ENCODE measurements at regions not wholly inside any gene's neighbourhood (a gene's known extent, or its start where the extent isn't known, plus 50 kb on each side); places are given as distances from the start of the nearest gene placed in this dataset.

DNA sequence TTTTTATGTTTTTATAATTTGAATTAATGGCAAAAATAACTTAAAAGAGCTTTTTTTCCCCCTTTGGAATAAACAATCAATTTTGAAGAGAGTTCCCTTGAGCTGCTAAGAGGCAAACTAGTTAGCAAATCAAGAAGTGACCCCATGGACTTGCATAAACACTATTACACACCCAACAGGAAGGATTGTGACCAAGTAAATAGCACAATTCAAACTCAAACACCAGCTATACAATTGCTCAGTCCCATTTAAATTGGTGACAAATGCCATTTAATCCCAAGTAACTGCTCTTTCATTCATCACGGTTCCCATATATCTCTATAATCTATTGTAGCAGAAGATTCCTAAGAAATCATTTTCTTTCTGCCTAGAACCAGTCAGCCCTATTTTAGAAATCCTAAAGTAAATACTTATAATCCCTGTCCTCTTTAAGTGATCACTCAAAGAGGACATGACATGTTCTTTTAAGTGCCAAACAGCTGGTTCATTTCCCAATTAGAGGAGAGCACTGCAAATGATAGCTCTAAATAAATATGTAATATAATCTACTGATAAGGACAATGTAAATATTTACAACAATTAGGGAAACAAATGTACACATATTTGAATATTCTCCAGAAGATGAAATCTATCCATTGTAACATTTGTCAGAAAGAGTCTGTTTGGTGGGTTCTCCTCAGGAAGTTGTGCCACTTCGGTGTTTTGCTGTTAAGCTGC lies 137.8 kb upstream of the ADAMTS9 start:
- DNase-seq (ENCODE audit: low read depth in 3 of 3, low spot score in 2 of 3): no peak

DNA sequence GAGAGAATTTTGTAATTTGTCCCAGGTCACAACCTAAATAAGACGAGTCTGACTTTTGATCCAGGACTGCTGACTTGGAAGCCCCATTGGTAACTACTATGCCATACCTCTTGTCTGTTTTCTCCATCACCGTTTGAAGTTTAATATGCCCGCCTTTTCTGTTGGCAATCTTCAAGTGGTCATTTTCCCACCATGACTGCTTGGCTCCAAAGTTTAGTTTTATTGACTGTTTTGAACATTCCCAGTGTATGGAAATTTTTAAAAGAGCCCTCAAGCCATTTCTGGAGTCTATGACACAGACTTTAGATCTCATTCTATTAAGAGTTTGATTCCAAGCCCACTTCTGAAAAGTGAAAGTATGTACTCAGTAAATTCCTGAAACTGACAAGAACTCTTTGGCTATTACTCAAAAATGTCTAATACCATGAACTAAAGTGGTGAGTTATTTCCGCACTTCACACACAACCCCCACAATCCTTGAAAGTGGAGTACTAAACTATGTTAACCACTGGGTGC lies 136.7 kb upstream of the ADAMTS9 start:
- no peak for DNase-seq (ENCODE audit: low read depth in 3 of 3, low spot score in 2 of 3)

DNA sequence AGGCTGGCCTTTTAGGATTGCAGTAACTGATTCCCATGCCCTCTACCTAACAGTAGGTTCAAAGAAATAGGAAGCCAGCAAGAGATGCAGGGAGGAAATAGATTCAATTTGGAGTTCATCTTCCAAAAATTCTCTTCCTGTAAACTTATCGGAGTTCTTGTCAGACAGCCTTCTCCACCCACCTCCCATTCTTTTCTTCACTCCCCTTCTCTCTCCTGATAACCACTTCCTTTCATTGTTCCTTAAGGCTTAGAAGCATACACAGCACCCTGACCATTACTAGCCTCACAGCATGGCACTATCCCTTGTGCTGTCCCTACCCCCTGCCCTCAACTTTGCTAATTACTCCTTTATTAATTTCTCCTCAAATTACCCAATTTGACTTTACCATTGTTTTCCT lies 130.4 kb upstream of the ADAMTS9 start:
- no peak for DNase-seq (ENCODE audit: low read depth in 3 of 3, low spot score in 2 of 3)

DNA sequence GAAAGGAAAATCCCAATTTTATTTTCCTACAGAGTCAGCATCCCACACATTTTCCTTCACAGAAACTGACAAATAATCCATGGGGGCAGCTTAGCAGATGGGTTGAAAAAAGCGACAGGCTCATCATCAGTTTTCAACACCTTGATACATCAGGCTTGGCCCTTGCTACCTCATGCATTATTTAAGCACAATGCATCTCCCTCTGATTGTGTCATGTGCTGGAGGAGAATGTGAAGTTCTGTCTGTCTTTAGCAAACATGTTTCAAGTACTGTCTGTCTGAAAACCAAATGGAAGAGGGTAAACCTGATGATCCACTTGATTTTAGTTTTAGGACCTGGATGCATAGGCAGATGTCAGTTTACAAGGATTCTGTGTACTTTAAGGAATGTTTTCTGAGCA lies 128.6 kb upstream of the ADAMTS9 start:
- no peak for DNase-seq (ENCODE audit: low read depth in 3 of 3, low spot score in 2 of 3)

DNA sequence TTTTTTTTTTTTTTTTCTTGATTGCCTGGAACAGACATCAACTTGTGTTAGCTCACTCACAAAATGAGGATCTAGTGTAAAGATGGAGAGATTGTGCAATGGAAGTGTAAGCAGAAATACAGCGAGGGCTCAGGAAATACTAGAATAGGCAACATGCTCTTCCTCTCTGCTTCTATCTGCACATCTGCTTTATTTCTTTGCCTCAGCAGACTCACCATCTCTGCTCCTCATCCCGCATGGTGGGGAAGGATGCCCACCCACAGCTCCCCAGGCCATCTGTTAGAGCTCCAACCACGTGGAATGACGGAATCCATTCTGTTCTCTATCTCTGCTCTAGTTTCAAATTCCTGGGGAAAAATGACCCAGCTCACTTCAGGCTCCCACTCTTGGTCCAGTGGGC lies 128.0 kb upstream of the ADAMTS9 start:
- no peak for DNase-seq (ENCODE audit: low read depth in 3 of 3, low spot score in 2 of 3)

DNA sequence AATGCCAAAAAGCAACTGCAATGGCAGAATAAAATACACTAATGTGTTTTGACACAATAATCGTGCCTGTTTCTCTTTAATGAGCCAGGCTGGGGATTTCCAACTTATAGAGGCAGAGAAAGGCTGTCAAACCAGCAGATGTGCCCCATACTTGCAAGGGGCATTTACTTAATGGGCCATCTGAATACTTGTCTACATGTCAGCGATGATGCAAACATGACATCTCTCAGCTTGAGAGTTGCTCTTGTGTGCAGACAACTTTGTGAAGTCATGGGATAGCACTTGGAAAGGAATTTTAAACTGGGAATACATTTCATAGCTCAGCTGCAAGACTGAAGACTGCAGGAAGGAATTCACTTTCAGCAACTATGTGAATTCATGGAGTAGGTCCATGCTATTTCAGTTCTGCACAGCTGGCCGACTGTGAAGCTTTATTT lies 127.4 kb upstream of the ADAMTS9 start:
- DNase-seq (ENCODE audit: low read depth in 3 of 3, low spot score in 2 of 3): peak in 2 of 3 donors; percentile 14 to 26

DNA sequence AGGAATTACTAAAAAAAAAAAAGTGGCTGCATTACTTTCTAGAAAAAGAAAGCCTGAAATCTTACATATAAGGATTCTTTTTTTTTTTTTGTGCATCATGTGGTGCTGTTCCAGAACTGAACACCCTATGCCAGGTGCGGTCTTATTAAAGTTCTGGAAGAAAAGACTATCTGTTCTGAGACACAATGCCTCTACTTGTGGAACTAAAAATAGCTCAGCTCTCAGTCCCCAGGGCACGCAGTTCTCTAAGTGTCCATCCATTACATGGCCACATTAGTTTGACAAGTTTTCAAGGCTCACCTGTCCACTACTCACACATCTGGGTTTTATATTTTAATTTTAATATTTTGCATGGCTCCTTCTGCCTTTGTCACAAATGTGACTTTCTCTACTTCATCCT lies 126.6 kb upstream of the ADAMTS9 start:
- no peak for DNase-seq (ENCODE audit: low read depth in 3 of 3, low spot score in 2 of 3)

DNA sequence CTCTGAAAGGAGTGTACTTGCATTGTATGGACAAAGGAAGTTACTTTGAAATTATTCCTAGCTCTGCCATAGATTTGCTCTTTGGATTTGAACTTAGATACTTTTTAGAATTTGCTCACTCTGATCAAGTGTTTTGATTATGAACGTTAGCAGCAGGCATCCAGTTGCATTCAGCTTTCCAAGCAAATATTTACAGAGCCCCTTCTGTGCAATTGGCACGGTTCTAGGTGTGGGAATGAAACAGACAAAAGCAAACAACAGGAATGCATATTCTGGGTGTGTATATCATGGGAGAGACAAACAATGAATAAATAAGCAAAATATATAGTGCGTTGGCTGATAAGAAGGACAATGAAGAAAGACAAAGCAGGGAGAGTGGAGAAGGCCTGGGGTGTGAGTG lies 125.5 kb upstream of the ADAMTS9 start:
- DNase-seq (ENCODE audit: low read depth in 3 of 3, low spot score in 2 of 3): no peak

DNA sequence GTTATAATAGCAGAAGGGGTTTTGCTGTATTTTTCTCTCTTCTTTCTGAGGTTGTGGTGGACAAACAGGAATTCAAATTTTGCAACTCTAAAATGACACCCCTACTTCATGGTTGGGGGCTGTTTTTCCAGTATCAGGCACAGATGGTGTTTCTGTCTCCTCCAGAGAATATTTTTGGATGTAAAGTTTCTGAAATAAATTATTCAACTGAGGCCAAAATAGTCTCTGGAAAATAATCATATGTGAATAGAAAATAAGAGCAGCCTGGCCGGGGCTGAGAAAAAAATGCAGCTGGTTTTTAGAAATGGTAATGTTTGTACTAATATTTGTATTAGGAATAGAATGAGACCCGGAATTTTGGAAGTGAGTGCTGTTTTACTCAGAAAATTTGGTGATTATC lies 121.3 kb upstream of the ADAMTS9 start:
- no peak for DNase-seq (ENCODE audit: low read depth in 3 of 3, low spot score in 2 of 3)

DNA sequence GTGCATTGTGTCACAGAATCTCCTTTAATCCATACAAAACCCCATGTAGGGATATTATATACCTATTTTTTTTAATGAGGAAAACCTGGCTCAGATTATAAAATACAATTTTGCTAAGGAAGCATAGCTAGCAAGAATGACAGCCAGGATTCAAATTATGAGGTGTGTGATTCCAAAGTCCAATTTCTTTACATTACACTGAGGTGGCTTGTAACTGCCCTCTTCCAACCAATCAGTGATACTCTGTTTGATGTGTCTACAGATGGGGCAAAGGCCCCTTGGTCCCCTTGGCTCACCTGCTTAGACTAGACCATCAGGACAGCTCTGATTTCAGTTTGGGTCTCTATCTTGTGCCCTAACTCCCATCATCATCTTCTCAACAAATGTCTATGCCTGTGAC lies 120.3 kb upstream of the ADAMTS9 start:
- DNase-seq (ENCODE audit: low read depth in 3 of 3, low spot score in 2 of 3): no peak

DNA sequence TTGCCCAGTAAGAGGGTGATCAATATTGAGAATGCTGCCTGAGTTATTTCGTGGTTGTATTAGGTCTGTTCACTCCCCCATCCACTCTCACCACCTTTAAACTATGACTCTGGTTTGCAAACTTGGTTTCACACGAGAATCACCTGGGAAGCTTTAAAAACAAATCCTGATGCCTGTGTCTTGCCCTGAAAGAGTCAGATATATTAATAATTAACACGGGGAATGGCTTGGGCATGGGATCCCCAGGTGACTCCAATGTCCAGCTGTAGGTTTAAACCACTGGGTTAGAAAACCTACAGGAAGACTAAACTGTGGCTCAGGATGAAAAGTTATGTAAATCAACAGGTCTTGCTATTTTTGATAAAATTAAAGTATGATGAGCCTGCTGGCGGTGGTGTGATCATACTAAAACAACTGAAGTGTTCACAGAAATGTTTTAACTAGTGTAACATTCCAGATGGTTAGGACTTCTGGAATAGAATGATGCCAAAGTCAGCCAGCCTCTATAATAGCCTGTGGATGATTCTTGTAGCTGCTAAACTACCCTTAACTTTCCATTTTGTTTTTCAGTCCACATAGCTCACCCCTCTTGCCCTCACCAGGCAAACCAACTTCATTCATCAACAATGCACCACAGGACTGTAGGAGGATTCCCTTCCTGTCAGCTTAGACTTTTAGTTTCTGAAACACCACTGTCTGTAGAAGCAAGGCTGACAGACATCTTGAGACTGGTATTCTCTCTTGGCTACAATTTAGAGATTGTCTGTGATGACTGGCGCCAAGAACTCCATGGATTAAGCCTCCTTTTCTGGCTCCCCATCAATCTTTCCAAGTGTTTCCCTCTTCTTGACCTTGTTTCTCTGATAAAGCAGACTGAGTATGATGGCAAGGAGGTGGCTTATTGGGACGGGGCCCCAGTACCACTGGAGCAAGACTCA lies 119.1 kb upstream of the ADAMTS9 start:
- no peak for DNase-seq (ENCODE audit: low read depth in 3 of 3, low spot score in 2 of 3)

DNA sequence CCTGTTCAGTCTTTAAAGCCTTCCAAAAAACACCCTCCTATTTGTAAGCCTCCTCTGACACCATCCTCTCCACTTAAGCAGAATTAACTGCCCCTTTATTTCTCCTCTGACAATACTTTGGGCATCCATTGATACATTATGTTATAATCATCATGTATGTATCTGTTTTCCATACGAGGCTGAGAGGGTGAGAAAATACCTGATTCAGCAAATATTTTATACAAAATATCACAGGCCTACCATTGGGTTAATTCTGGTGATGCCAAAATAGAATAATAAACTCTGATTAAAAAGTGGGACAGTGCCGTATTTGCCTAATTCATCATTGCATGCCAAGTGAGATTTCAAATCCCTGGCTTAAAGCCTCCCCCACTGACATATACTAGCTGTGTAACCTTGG lies 118.2 kb upstream of the ADAMTS9 start:
- no peak for DNase-seq (ENCODE audit: low read depth in 3 of 3, low spot score in 2 of 3)

DNA sequence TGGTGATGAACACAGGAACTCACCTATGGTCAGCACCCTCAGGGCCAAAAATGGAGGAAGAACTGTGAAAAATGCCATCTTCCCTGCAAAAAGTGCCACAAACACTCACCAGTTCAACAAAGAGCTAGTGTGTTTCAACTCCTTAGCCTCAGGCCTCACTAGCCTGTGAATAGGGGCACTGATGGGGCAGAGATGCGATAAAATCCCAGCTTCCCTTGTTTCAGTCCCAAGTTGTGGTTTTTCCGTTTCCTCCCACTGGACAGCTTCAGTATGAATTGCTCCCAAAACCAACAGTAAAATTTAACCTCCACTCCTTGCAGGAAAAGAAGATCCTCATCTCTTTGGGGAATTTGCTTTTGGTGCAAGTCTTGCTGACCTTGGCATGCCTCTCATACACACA lies 117.4 kb upstream of the ADAMTS9 start:
- no peak for DNase-seq (ENCODE audit: low read depth in 3 of 3, low spot score in 2 of 3)

DNA sequence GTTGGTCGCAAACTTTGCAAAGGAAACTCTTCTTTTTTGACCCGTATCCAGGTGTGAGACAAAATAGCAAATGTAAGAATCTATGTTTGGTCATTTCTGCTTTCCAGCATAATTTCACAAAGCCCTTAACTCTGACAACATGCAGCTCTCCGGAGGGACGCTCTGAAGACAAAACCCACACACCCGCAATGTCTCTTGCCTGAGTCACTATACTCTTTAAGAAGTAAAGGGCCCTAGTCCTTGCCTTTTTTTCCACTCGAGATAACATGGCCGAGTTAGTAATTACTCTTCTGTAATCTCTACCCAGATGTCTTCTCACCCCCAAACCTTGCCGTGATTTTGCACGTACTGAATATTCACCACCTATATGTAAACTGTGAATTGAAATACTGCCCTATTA lies 115.7 kb upstream of the ADAMTS9 start:
- DNase-seq (ENCODE audit: low read depth in 3 of 3, low spot score in 2 of 3): no peak

DNA sequence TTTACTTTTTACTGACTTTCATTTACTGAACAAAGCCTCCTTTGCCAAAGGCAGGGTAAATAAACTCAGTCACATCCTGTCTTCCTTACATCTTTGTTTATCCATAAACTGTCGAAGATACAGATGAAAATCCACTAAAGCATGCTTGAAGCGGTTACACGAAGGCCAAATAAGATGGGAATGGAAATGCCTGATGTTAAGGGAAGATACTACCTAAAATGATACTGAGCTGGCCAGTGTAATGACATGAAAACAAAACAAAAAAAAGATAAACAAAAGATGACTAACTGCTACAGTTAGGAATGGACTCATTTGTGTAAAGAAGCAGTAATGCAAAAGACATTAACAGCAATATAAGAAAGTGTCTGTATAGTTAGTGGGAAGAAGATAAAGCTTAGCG lies 114.7 kb upstream of the ADAMTS9 start:
- DNase-seq (ENCODE audit: low read depth in 3 of 3, low spot score in 2 of 3): no peak

DNA sequence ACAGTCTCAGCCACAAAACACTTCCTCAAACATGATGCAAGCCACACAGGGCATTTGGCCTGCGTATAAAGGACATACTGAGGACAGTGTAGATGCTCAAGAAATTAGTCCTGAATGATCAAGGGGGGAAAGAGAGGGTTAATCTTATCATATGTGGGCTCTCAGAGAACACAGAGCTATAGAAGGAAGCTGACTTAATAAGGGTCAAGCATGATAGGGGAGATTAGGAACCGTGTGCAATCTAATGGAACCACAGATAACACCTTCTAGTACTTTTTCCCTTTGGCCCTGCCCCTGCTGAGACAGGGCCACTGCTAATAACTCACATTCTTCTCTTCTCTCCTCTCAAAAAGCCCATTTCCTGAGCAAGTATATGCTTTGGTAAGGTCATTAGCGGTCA lies 114.1 kb upstream of the ADAMTS9 start:
- no peak for DNase-seq (ENCODE audit: low read depth in 3 of 3, low spot score in 2 of 3)

DNA sequence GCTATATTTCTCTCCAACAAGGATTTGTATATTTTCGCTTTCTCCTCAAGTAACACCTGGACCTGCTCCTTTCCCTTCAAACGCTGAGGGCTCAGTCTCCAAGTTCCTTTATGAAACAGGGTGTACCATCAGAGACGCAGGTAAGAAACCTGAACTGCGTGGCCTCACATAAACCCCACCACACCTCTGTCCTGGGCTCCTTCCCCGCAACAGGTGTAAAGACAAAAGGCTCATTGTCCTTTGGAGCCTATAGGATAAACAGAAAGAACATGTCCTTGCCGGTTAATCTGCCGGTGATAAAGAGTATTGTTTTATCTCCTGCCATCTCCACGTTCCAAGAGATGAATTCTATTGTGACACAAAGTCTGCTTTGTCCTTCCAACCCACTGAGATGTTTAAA lies 111.8 kb upstream of the ADAMTS9 start:
- DNase-seq (ENCODE audit: low read depth in 3 of 3, low spot score in 2 of 3): no peak

DNA sequence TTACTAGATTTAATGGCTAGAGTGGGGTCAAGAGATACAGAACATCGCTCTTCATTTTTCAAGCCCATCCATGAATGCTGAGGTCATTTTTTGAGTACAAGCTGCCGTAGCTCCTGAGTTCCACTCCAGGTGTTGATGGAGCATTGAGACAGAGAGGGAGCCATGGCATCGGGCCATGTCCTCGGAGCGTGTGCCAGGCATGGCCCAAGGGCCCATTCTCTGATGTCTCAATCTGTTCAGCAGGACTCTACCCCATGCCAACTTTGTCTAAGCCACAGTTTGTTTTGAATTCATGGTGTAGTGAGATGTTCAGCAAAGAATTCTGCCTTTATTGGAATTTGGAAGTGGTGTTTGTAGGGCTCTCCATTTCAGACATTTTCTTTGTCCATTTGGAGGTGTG lies 110.5 kb upstream of the ADAMTS9 start:
- DNase-seq (ENCODE audit: low read depth in 3 of 3, low spot score in 2 of 3): no peak

DNA sequence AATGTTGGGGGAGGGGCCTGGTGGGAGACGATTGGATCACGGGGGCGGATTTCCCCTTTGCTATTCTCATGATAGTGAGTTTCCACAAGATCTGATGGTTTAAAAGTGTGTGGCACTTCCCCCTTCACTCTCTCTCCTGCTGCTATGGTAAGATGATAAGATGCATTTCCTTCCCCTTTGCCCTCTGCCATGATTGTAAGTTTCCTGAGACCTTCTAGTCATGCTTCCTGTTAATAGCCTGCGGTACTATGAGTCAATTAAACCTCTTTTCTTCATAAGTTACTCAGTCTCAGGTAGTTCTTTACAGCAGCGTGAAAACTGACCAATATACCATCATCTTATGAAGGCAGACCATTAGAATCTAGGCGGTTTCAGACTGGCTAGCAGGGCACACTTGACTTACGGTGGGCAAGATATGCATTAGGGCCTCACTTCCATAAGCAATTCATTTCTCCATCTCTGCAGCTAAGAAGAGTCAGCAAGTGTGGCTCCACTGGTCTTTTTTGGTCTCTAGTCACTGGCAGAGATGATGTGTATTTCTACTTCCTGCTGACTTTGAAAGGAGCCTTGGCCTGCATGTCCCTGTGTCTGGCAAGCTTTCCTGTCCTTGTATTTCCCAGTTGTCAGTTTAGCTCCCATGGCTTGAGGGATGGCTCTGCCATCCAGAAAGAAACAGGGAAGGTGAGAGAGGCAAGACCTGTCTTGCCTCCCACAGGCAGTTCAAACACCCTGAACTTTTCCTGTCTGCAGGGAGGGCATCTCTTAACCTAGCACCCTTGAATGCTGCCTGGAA lies 109.0 kb upstream of the ADAMTS9 start:
- DNase-seq (ENCODE audit: low read depth in 3 of 3, low spot score in 2 of 3): no peak

DNA sequence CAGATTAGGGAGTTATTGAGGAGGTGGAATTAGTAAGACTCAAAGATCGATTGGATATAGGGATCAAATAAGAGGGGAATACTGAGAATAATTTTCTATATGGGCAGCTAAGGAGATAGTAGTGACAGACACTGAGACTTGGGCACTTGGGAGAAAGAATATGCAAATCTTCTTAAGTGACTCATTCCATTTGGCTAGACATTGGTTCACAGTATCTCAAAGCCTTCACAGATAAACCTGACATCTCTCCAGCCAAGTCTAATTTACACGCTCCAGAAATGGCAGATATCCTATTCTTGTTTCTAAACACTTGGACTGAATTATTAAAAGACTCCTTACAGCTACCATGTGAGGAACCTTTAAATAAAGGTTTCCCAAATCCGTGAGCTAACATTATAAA lies 104.6 kb upstream of the ADAMTS9 start:
- DNase-seq (ENCODE audit: low read depth in 3 of 3, low spot score in 2 of 3): no peak

DNA sequence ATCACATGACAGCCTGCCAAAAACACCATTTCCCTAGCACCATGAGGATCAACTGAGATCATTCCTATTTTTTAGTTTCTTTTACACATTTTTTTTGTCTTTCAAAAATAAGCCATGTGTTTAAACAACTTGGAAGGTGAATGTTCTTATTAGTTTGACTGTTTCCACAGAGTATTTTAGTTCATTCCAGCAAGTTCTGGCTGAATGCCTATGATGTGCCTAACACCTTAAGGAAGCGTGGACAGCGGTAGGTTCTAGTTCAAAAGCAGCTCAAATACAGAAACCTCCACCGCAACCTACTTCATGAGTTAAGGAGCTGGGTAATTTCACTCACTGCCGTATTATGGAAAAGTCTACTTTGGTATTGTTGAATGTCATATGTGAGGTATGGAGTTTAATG lies 101.3 kb upstream of the ADAMTS9 start:
- DNase-seq (ENCODE audit: low read depth in 3 of 3, low spot score in 2 of 3): no peak
